ENCODE measurements at regions not wholly inside any gene's neighbourhood (a gene's known extent, or its start where the extent isn't known, plus 50 kb on each side); places are given as distances from the start of the nearest gene placed in this dataset.

GRCh38 chr3:84140631-84141030, 818.2 kb upstream of the CADM2 start:
- TF ChIP-seq TAF1 (IDR thresholded peaks at IDR 0.05; ENCODE audit: low read depth, low read length) (no peak), POU2F2 (IDR thresholded peaks at IDR 0.05; ENCODE audit: low read depth, low read length) (no peak), PAX5 (IDR thresholded peaks at IDR 0.05; ENCODE audit: insufficient read depth, low read length, severe bottlenecking) (no peak), POLR2A (IDR thresholded peaks at IDR 0.05; ENCODE audit: low read depth, low read length) (no peak), SPI1 (IDR thresholded peaks at IDR 0.05; ENCODE audit: low read depth, low read length) (no peak), POLR2AphosphoS5 (IDR thresholded peaks at IDR 0.05; ENCODE audit: low read depth, low read length) (no peak)
- no peak for DNase-seq (ENCODE audit: insufficient read length, low spot score)
- FAIRE-seq, result no peak

GRCh38 chr3:84141571-84141970, 817.2 kb upstream of the CADM2 start:
- no peak for DNase-seq (ENCODE audit: insufficient read length, low spot score)
- no peak for FAIRE-seq
- TF ChIP-seq SPI1 (IDR thresholded peaks at IDR 0.05; ENCODE audit: low read depth, low read length) (no peak), TAF1 (IDR thresholded peaks at IDR 0.05; ENCODE audit: low read depth, low read length) (no peak), POLR2AphosphoS5 (IDR thresholded peaks at IDR 0.05; ENCODE audit: low read depth, low read length) (no peak), POU2F2 (IDR thresholded peaks at IDR 0.05; ENCODE audit: low read depth, low read length) (no peak), PAX5 (IDR thresholded peaks at IDR 0.05; ENCODE audit: insufficient read depth, low read length, severe bottlenecking) (no peak), POLR2A (IDR thresholded peaks at IDR 0.05; ENCODE audit: low read depth, low read length) (no peak)

GRCh38 chr3:84165328-84165727, 793.5 kb upstream of the CADM2 start:
- no peak for FAIRE-seq

GRCh38 chr3:84175449-84175848, 783.3 kb upstream of the CADM2 start:
- FAIRE-seq (no peak), DNase-seq (ENCODE audit: insufficient read length, low spot score) (no peak)
- TF ChIP-seq POLR2AphosphoS5 (IDR thresholded peaks at IDR 0.05; ENCODE audit: low read depth, low read length) (no peak), SPI1 (IDR thresholded peaks at IDR 0.05; ENCODE audit: low read depth, low read length) (no peak), TAF1 (IDR thresholded peaks at IDR 0.05; ENCODE audit: low read depth, low read length) (no peak), POLR2A (IDR thresholded peaks at IDR 0.05; ENCODE audit: low read depth, low read length) (no peak), PAX5 (IDR thresholded peaks at IDR 0.05; ENCODE audit: insufficient read depth, low read length, severe bottlenecking) (no peak), POU2F2 (IDR thresholded peaks at IDR 0.05; ENCODE audit: low read depth, low read length) (no peak)

More at GRCh38 chr3:84165328-84165727, 793.5 kb upstream of the CADM2 start:
- TF ChIP-seq POU2F2 (IDR thresholded peaks at IDR 0.05; ENCODE audit: low read depth, low read length), result no peak
- TF ChIP-seq PAX5 (IDR thresholded peaks at IDR 0.05; ENCODE audit: insufficient read depth, low read length, severe bottlenecking), result no peak
- no peak for TF ChIP-seq POLR2A (IDR thresholded peaks at IDR 0.05; ENCODE audit: low read depth, low read length)
- TF ChIP-seq POLR2AphosphoS5 (IDR thresholded peaks at IDR 0.05; ENCODE audit: low read depth, low read length), result no peak
- no peak for TF ChIP-seq TAF1 (IDR thresholded peaks at IDR 0.05; ENCODE audit: low read depth, low read length)
- no peak for TF ChIP-seq SPI1 (IDR thresholded peaks at IDR 0.05; ENCODE audit: low read depth, low read length)
- no peak for DNase-seq (ENCODE audit: insufficient read length, low spot score)

- DNase-seq (ENCODE audit: insufficient read length, low spot score) (no peak), FAIRE-seq (no peak)
Measured at GRCh38 chr3:84184937-84185336, 773.9 kb upstream of the CADM2 start.

GRCh38 chr3:84194029-84194428, 764.8 kb upstream of the CADM2 start:
- TF ChIP-seq PAX5 (IDR thresholded peaks at IDR 0.05; ENCODE audit: insufficient read depth, low read length, severe bottlenecking) (no peak), POLR2A (IDR thresholded peaks at IDR 0.05; ENCODE audit: low read depth, low read length) (no peak), POU2F2 (IDR thresholded peaks at IDR 0.05; ENCODE audit: low read depth, low read length) (no peak), POLR2AphosphoS5 (IDR thresholded peaks at IDR 0.05; ENCODE audit: low read depth, low read length) (no peak), TAF1 (IDR thresholded peaks at IDR 0.05; ENCODE audit: low read depth, low read length) (no peak), SPI1 (IDR thresholded peaks at IDR 0.05; ENCODE audit: low read depth, low read length) (no peak)
- FAIRE-seq (no peak), DNase-seq (ENCODE audit: insufficient read length, low spot score) (no peak)

More at GRCh38 chr3:84184937-84185336, 773.9 kb upstream of the CADM2 start:
- no peak for TF ChIP-seq POLR2AphosphoS5 (IDR thresholded peaks at IDR 0.05; ENCODE audit: low read depth, low read length)
- TF ChIP-seq PAX5 (IDR thresholded peaks at IDR 0.05; ENCODE audit: insufficient read depth, low read length, severe bottlenecking), result no peak
- no peak for TF ChIP-seq POLR2A (IDR thresholded peaks at IDR 0.05; ENCODE audit: low read depth, low read length)
- TF ChIP-seq SPI1 (IDR thresholded peaks at IDR 0.05; ENCODE audit: low read depth, low read length), result no peak
- no peak for TF ChIP-seq TAF1 (IDR thresholded peaks at IDR 0.05; ENCODE audit: low read depth, low read length)
- TF ChIP-seq POU2F2 (IDR thresholded peaks at IDR 0.05; ENCODE audit: low read depth, low read length), result no peak

GRCh38 chr3:84209474-84209873, 749.3 kb upstream of the CADM2 start:
- DNase-seq (ENCODE audit: insufficient read length, low spot score), result no peak
- FAIRE-seq, result no peak
- TF ChIP-seq SPI1 (IDR thresholded peaks at IDR 0.05; ENCODE audit: low read depth, low read length), result no peak
- TF ChIP-seq POU2F2 (IDR thresholded peaks at IDR 0.05; ENCODE audit: low read depth, low read length), result no peak
- TF ChIP-seq TAF1 (IDR thresholded peaks at IDR 0.05; ENCODE audit: low read depth, low read length), result no peak
- no peak for TF ChIP-seq POLR2A (IDR thresholded peaks at IDR 0.05; ENCODE audit: low read depth, low read length)

- DNase-seq (ENCODE audit: insufficient read length, low spot score) (no peak), FAIRE-seq (no peak)
- TF ChIP-seq POLR2A (IDR thresholded peaks at IDR 0.05; ENCODE audit: low read depth, low read length) (no peak), POLR2AphosphoS5 (IDR thresholded peaks at IDR 0.05; ENCODE audit: low read depth, low read length) (no peak), TAF1 (IDR thresholded peaks at IDR 0.05; ENCODE audit: low read depth, low read length) (no peak), POU2F2 (IDR thresholded peaks at IDR 0.05; ENCODE audit: low read depth, low read length) (no peak), SPI1 (IDR thresholded peaks at IDR 0.05; ENCODE audit: low read depth, low read length) (no peak), PAX5 (IDR thresholded peaks at IDR 0.05; ENCODE audit: insufficient read depth, low read length, severe bottlenecking) (no peak)
Measured at GRCh38 chr3:84223512-84223911, 735.3 kb upstream of the CADM2 start.

GRCh38 chr3:84224262-84224661, 734.5 kb upstream of the CADM2 start:
- DNase-seq (ENCODE audit: insufficient read length, low spot score), result no peak
- FAIRE-seq, result no peak
- TF ChIP-seq POU2F2 (IDR thresholded peaks at IDR 0.05; ENCODE audit: low read depth, low read length) (no peak), SPI1 (IDR thresholded peaks at IDR 0.05; ENCODE audit: low read depth, low read length) (no peak), PAX5 (IDR thresholded peaks at IDR 0.05; ENCODE audit: insufficient read depth, low read length, severe bottlenecking) (no peak)

GRCh38 chr3:84236261-84236660, 722.5 kb upstream of the CADM2 start:
- DNase-seq (ENCODE audit: insufficient read length, low spot score) (no peak), FAIRE-seq (no peak)
- TF ChIP-seq POLR2A (IDR thresholded peaks at IDR 0.05; ENCODE audit: low read depth, low read length) (no peak), POLR2AphosphoS5 (IDR thresholded peaks at IDR 0.05; ENCODE audit: low read depth, low read length) (no peak), SPI1 (IDR thresholded peaks at IDR 0.05; ENCODE audit: low read depth, low read length) (no peak)

Data from GM12891 (cell line).